ENCODE measurements at regions not wholly inside any gene's neighbourhood (a gene's known extent, or its start where the extent isn't known, plus 50 kb on each side); places are given as distances from the start of the nearest gene placed in this dataset.

DNA sequence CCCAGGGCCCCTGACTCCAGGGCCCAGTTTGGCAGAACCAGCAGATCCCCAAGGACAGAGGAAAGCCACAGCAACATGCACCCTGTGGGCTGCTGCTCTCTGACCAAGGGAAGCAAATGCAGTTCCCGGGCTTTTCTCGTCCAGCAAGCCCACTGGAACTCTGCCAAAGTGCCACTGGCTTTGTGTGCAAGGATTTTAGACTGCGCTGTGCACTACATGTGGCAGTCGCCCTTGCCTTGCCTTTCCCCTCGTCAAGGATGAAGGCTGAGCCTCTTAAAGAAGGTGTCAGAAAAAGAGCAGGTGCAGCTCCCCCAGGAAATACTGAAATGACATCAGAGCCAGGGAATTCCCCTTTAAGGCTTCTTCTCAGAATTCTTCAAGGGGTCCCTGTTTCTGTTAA is 199.2 kb downstream of the TFCP2L1 start:
- TF ChIP-seq NFIC (IDR thresholded peaks at IDR 0.05), result no peak
- TF ChIP-seq, protein P1, sequence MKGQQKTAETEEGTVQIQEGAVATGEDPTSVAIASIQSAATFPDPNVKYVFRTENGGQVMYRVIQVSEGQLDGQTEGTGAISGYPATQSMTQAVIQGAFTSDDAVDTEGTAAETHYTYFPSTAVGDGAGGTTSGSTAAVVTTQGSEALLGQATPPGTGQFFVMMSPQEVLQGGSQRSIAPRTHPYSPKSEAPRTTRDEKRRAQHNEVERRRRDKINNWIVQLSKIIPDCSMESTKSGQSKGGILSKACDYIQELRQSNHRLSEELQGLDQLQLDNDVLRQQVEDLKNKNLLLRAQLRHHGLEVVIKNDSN (IDR thresholded peaks at IDR 0.05), result no peak
- TF ChIP-seq TCF12 (IDR thresholded peaks at IDR 0.05; ENCODE audit: low read depth), result no peak
- TF ChIP-seq TEAD4 (IDR thresholded peaks at IDR 0.05), result no peak
- no peak for TF ChIP-seq FOXM1 (IDR thresholded peaks at IDR 0.05; ENCODE audit: borderline replicate concordance, low read depth)
- no peak for TF ChIP-seq RAD21 (IDR thresholded peaks at IDR 0.05; ENCODE audit: low read depth)
- TF ChIP-seq YY1 (IDR thresholded peaks at IDR 0.05; ENCODE audit: low read depth), result no peak
- no peak for TF ChIP-seq EGR1 (IDR thresholded peaks at IDR 0.05)
- TF ChIP-seq CREB1 (IDR thresholded peaks at IDR 0.05; ENCODE audit: low read depth), result no peak
- no peak for TF ChIP-seq EP300 (IDR thresholded peaks at IDR 0.05; ENCODE audit: borderline replicate concordance)
- TF ChIP-seq CEBPB (IDR thresholded peaks at IDR 0.05), result no peak
- TF ChIP-seq TAF1 (IDR thresholded peaks at IDR 0.05; ENCODE audit: low read depth), result no peak
- TF ChIP-seq MAX (IDR thresholded peaks at IDR 0.05), result no peak
- TF ChIP-seq, protein P2, sequence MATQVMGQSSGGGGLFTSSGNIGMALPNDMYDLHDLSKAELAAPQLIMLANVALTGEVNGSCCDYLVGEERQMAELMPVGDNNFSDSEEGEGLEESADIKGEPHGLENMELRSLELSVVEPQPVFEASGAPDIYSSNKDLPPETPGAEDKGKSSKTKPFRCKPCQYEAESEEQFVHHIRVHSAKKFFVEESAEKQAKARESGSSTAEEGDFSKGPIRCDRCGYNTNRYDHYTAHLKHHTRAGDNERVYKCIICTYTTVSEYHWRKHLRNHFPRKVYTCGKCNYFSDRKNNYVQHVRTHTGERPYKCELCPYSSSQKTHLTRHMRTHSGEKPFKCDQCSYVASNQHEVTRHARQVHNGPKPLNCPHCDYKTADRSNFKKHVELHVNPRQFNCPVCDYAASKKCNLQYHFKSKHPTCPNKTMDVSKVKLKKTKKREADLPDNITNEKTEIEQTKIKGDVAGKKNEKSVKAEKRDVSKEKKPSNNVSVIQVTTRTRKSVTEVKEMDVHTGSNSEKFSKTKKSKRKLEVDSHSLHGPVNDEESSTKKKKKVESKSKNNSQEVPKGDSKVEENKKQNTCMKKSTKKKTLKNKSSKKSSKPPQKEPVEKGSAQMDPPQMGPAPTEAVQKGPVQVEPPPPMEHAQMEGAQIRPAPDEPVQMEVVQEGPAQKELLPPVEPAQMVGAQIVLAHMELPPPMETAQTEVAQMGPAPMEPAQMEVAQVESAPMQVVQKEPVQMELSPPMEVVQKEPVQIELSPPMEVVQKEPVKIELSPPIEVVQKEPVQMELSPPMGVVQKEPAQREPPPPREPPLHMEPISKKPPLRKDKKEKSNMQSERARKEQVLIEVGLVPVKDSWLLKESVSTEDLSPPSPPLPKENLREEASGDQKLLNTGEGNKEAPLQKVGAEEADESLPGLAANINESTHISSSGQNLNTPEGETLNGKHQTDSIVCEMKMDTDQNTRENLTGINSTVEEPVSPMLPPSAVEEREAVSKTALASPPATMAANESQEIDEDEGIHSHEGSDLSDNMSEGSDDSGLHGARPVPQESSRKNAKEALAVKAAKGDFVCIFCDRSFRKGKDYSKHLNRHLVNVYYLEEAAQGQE (IDR thresholded peaks at IDR 0.05; ENCODE audit: low read depth), result no peak
- TF ChIP-seq ZBTB7A (IDR thresholded peaks at IDR 0.05; ENCODE audit: low read depth), result no peak

DNA sequence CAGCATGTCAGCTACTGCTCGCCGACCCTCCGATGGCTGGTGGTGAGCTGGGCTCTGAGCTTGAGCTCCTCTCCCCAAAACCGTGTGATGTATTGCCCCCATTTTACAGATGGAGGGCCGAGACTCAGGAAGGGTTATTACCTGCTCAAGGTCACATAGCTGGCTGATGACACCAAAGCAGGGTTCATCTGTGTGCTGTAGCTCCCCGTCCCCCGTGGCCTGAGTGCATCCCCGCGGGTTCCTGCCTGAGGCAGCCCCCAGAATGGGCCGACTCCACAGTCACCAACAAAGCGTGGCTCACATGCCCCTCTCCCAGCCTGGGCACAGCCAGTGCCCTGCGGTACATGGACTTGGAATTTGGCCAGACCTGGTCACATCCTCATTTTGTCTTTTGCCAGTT is 198.6 kb downstream of the TFCP2L1 start:
- TF ChIP-seq NFIC (IDR thresholded peaks at IDR 0.05) (no peak), EGR1 (IDR thresholded peaks at IDR 0.05) (no peak), TCF12 (IDR thresholded peaks at IDR 0.05; ENCODE audit: low read depth) (no peak), TEAD4 (IDR thresholded peaks at IDR 0.05) (no peak), TAF1 (IDR thresholded peaks at IDR 0.05; ENCODE audit: low read depth) (no peak), RAD21 (IDR thresholded peaks at IDR 0.05; ENCODE audit: low read depth) (no peak), CREB1 (IDR thresholded peaks at IDR 0.05; ENCODE audit: low read depth) (no peak), ZBTB7A (IDR thresholded peaks at IDR 0.05; ENCODE audit: low read depth) (no peak), CEBPB (IDR thresholded peaks at IDR 0.05) (no peak), FOXM1 (IDR thresholded peaks at IDR 0.05; ENCODE audit: borderline replicate concordance, low read depth) (no peak), YY1 (IDR thresholded peaks at IDR 0.05; ENCODE audit: low read depth) (no peak), MAX (IDR thresholded peaks at IDR 0.05) (no peak)
- TF ChIP-seq, protein P2 (IDR thresholded peaks at IDR 0.05; ENCODE audit: low read depth), result no peak

- no peak for TF ChIP-seq MAX (IDR thresholded peaks at IDR 0.05)
- no peak for TF ChIP-seq EGR1 (IDR thresholded peaks at IDR 0.05)
- TF ChIP-seq EP300 (IDR thresholded peaks at IDR 0.05; ENCODE audit: borderline replicate concordance), result no peak
- no peak for TF ChIP-seq CEBPB (IDR thresholded peaks at IDR 0.05)
- TF ChIP-seq, protein P1 (IDR thresholded peaks at IDR 0.05), result no peak
- TF ChIP-seq, protein P2 (IDR thresholded peaks at IDR 0.05; ENCODE audit: low read depth), result no peak
- TF ChIP-seq CREB1 (IDR thresholded peaks at IDR 0.05; ENCODE audit: low read depth), result no peak
- no peak for TF ChIP-seq NFIC (IDR thresholded peaks at IDR 0.05)
- no peak for TF ChIP-seq TEAD4 (IDR thresholded peaks at IDR 0.05)
- TF ChIP-seq ZBTB7A (IDR thresholded peaks at IDR 0.05; ENCODE audit: low read depth), result no peak
- no peak for TF ChIP-seq RAD21 (IDR thresholded peaks at IDR 0.05; ENCODE audit: low read depth)
- TF ChIP-seq TAF1 (IDR thresholded peaks at IDR 0.05; ENCODE audit: low read depth), result no peak
- no peak for TF ChIP-seq TCF12 (IDR thresholded peaks at IDR 0.05; ENCODE audit: low read depth)
Measured at GRCh38 chr2:121087117-121087516, 197.9 kb downstream of the TFCP2L1 start.
